IMR-90 (cell line): ENCODE measurements at regions not wholly inside any gene's neighbourhood (a gene's known extent, or its start where the extent isn't known, plus 50 kb on each side); places are given as distances from the start of the nearest gene placed in this dataset.

Experiments
- BHLHE40 ChIP-seq: fragments of 150-350 bp; IDR thresholded peaks from 2 replicates; pipeline ENCODE4 v1.6.1; 2016; ENCODE audit warnings: mild to moderate bottlenecking, low read depth, low read length
- RFX5 ChIP-seq: IDR thresholded peaks from 2 replicates; pipeline ENCODE4 v1.8.0; 2012; ENCODE audit warnings: low read depth, mild to moderate bottlenecking, low read length, moderate library complexity
- SMC3 ChIP-seq: fragments of 150-350 bp; IDR thresholded peaks from 2 replicates; pipeline ENCODE4 v1.6.1; 2016; ENCODE audit warnings: low read depth, mild to moderate bottlenecking, antibody characterized with exemption, low read length, moderate library complexity

DNA sequence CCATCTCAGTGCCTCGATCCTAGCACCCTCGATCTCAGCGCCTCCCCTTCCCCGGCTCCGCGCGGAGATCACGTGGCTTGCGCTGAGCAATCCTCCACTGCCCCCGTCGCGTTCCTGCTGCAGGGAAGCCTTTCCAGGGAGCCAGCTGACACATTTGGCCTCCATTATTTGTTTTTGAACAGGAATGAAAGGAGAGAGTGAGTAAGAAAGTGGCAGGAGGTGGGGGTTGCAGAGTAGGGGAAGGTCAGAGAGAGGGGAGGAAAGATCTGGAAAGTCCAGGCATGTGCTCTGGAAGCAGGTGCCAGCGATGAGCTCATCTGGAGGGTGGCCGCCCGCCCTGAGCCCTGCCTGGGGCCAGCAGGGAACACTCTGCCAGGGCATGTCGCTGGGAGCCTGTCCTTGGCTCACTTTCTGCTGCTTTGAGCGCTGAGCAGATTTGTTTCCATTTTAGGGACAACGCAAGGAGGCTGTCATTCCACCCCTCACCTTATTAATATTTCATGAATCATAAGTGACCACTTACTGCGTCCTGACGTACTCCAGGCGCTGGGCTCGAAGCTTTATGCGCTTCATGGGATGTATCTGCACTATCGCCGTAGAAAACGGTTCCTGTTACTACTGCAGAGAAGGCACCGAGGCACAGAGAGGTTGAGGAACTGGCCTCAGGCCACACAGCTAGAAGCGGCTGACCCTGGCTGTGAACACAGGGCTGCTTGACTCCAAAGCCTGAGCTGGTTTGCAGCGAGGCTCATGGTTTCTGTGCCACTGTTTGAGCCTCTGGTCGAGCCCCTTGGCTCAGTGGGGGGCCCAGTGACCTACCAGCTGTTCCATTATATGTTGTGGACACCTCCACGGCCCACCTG is 283.1 kb downstream of the SEC14L1 start (continued):
- TF ChIP-seq BHLHE40 = peak; percentile 84
- TF ChIP-seq SMC3 = peak; percentile 15; the same call in 1 of the 2 replicates
- TF ChIP-seq RFX5 = 0 out of 2 replicates have a peak, but pooled peaks have one; percentile 3
